ENCODE measurements at regions not wholly inside any gene's neighbourhood (a gene's known extent, or its start where the extent isn't known, plus 50 kb on each side); places are given as distances from the start of the nearest gene placed in this dataset.

GRCh38 chr2:22947741-22948140 is 437.2 kb upstream of the KLHL29 start:
- Histone ChIP-seq H3K9me3 (no peaks in the 10 kb centered on the region), H3K27ac (no peak overlapping the region), H3K27me3 (ENCODE audit: insufficient read depth in 3 of 3, low read length in 2 of 3) (no peaks in the 10 kb centered on the region), H3K4me1 (no peaks in the 10 kb centered on the region), H3K4me3 (no peak overlapping the region), H3K36me3 (ENCODE audit: insufficient read depth in 1 of 2, low read depth in 1 of 2) (no peaks in the 10 kb centered on the region)
- ATAC-seq = no peak
- intact Hi-C loops (cut with DNase I) = no loop called here
- TF ChIP-seq CTCF (IDR thresholded peaks at IDR 0.05) = no peak
- DNase-seq = no peak
- 84 to 85% (median 85%) methylated on average over 4 of the region's 4 CpGs for WGBS, 3 donors

GRCh38 chr2:22950431-22950830 is 434.5 kb upstream of the KLHL29 start:
- Histone ChIP-seq H3K27ac (no peak overlapping the region), H3K9me3 (no peaks in the 10 kb centered on the region), H3K4me3 (no peak overlapping the region), H3K4me1 (no peaks in the 10 kb centered on the region), H3K36me3 (ENCODE audit: insufficient read depth in 1 of 2, low read depth in 1 of 2) (no peaks in the 10 kb centered on the region), H3K27me3 (ENCODE audit: insufficient read depth in 3 of 3, low read length in 2 of 3) (no peaks in the 10 kb centered on the region)
- intact Hi-C loops (cut with DNase I) = no loop called here
- no peak for DNase-seq
- ATAC-seq = no peak
- no peak for TF ChIP-seq CTCF (IDR thresholded peaks at IDR 0.05)
- WGBS, 3 donors = 50 to 54% (median 53%) methylated on average over 2 of the region's 2 CpGs

- 58 to 59% (median 59%) methylated on average over 6 of the region's 6 CpGs for WGBS, 3 donors
- intact Hi-C loops (cut with DNase I) = no loop called here
- Histone ChIP-seq H3K27me3 (ENCODE audit: insufficient read depth in 3 of 3, low read length in 2 of 3) (no peaks in the 10 kb centered on the region), H3K4me3 (no peak overlapping the region), H3K36me3 (ENCODE audit: insufficient read depth in 1 of 2, low read depth in 1 of 2) (no peaks in the 10 kb centered on the region), H3K27ac (no peak overlapping the region), H3K9me3 (no peaks in the 10 kb centered on the region), H3K4me1 (no peaks in the 10 kb centered on the region)
- DNase-seq (no peak), ATAC-seq (no peak)
- TF ChIP-seq CTCF (IDR thresholded peaks at IDR 0.05) = no peak
Observed at GRCh38 chr2:22952656-22953225, 432.2 kb upstream of the KLHL29 start.

GRCh38 chr2:22957446-22957845 is 427.5 kb upstream of the KLHL29 start:
- no peak for ATAC-seq
- no peaks in the 10 kb centered on the region for H3K9me3 ChIP-seq
- DNase-seq = no peak
- H3K27ac ChIP-seq = no peak overlapping the region
- H3K4me1 ChIP-seq = no peaks in the 10 kb centered on the region
- H3K4me3 ChIP-seq = no peak overlapping the region
- H3K36me3 ChIP-seq (ENCODE audit: insufficient read depth in 1 of 2, low read depth in 1 of 2) = no peaks in the 10 kb centered on the region
- no peak for TF ChIP-seq CTCF (IDR thresholded peaks at IDR 0.05)
- no peaks in the 10 kb centered on the region for H3K27me3 ChIP-seq (ENCODE audit: insufficient read depth in 3 of 3, low read length in 2 of 3)
- intact Hi-C loops (cut with DNase I) = no loop called here
- WGBS, 3 donors = 82 to 86% (median 83%) methylated on average over 5 of the region's 5 CpGs

- Histone ChIP-seq H3K9me3 (no peaks in the 10 kb centered on the region), H3K4me1 (no peaks in the 10 kb centered on the region), H3K36me3 (ENCODE audit: insufficient read depth in 1 of 2, low read depth in 1 of 2) (no peaks in the 10 kb centered on the region), H3K27me3 (ENCODE audit: insufficient read depth in 3 of 3, low read length in 2 of 3) (no peaks in the 10 kb centered on the region), H3K4me3 (no peak overlapping the region), H3K27ac (no peak overlapping the region)
- TF ChIP-seq CTCF (IDR thresholded peaks at IDR 0.05) = no peak
- WGBS, 3 donors = 76 to 87% (median 81%) methylated on average over 4 of the region's 4 CpGs
- ATAC-seq (no peak), DNase-seq (no peak)
- intact Hi-C loops (cut with DNase I) = no loop called here
Observed at GRCh38 chr2:22958308-22958707, 426.7 kb upstream of the KLHL29 start.

Data from psoas muscle (tissue), 7 donors.